Thymus (tissue), 11 donors: ENCODE measurements at regions not wholly inside any gene's neighbourhood (a gene's known extent, or its start where the extent isn't known, plus 50 kb on each side); places are given as distances from the start of the nearest gene placed in this dataset.

Source experiments
- DNase-seq, 9 donors: peaks; one replicate each; pipeline ENCODE4 v3.0.0-alpha.2; 2013; ENCODE audit warnings: low spot score in 9 of 9, low read depth in 6 of 9, missing footprints in 1 of 9
- H3K27ac ChIP-seq, 2 donors: one replicate each; pipeline ENCODE4 v1.5.1; 2013; ENCODE audit warnings: control low read depth in 1 of 2, low read depth in 1 of 2, low read length in 1 of 2, mild to moderate bottlenecking in 1 of 2, moderate library complexity in 1 of 2
- H3K27me3 ChIP-seq, 2 donors: one replicate each; pipeline ENCODE4 v1.5.1; 2013; ENCODE audit warnings: low read length in 1 of 2; ENCODE audit not compliant: control insufficient read depth in 2 of 2, insufficient read depth in 1 of 2
- H3K36me3 ChIP-seq, 2 donors: one replicate each; pipeline ENCODE4 v1.5.1; 2013; ENCODE audit warnings: low read length in 1 of 2, mild to moderate bottlenecking in 1 of 2, moderate library complexity in 1 of 2; ENCODE audit not compliant: control insufficient read depth in 2 of 2, insufficient read depth in 2 of 2
- H3K4me1 ChIP-seq, 2 donors: one replicate each; pipeline ENCODE4 v1.5.1; 2013; ENCODE audit warnings: low read length in 2 of 2; ENCODE audit not compliant: control insufficient read depth in 2 of 2, insufficient read depth in 2 of 2
- H3K4me3 ChIP-seq, 2 donors: one replicate each; pipeline ENCODE4 v1.5.1; 2013; ENCODE audit warnings: low read length in 2 of 2, control low read depth in 1 of 2, mild to moderate bottlenecking in 1 of 2
- H3K9me3 ChIP-seq, 2 donors: one replicate each; pipeline ENCODE4 v1.5.1; 2013; ENCODE audit warnings: low read length in 1 of 2, mild to moderate bottlenecking in 1 of 2; ENCODE audit not compliant: control insufficient read depth in 2 of 2, insufficient read depth in 1 of 2
- WGBS: extraction: QIAGEN DNeasy Blood & Tissue Kit; methylation state at CpG from one replicate; pipeline ENCODE4 v1.1.7; 2013; 5-methylcytosine and 5-hydroxymethylcytosine counted together
- donor health status: healthy.

DNA sequence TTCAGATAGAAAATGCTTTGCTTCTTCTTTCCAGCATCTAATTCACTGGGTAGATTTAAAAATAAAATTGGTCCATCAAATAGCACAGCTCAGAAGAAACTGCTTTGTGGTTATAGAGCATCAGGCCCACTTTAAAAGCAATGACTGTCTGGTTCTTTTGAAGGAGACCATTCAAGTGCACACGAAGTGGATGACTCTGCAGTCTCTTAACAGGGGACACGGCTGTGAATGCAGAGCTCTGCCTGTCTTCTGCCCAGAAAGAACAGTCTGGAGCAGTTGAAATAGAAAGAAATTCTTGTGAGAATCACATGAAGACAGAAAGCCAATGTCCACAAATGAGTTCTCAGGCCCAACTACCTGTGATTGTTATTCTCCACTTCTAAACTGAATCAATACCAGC, 138.7 kb upstream of the PLEKHA5 start:
- H3K4me1 ChIP-seq: no peaks in the 10 kb centered on the region
- no peak overlapping the region for H3K27ac ChIP-seq
- DNase-seq: no peak
- no peaks in the 10 kb centered on the region for H3K9me3 ChIP-seq
- WGBS: 79% methylated on average over 2 of the region's 2 CpGs
- H3K27me3 ChIP-seq: no peaks in the 10 kb centered on the region
- H3K36me3 ChIP-seq: no peaks in the 10 kb centered on the region
- no peak overlapping the region for H3K4me3 ChIP-seq

DNA sequence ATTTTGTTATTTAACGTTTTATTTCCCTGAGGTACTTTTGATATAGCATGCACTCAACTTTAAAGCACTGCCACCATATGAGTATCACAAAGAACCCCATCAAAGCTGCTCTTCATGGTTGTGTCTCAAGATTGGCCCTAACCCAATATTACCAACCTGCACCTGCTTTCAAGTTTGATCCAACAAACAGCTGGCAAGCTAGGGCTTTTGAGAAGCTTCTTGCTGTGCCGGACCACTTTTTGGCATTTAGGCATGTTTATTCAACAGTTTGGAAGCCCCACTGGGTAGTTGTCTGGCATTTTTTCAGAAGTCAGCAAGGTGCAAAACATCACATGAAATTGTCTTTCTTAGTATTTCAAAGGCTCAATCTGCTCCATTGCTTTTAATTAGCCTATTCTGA, 137.2 kb upstream of the PLEKHA5 start:
- H3K27ac ChIP-seq: no peak overlapping the region
- no peak overlapping the region for H3K4me3 ChIP-seq
- DNase-seq: no peak
- no peaks in the 10 kb centered on the region for H3K36me3 ChIP-seq
- H3K4me1 ChIP-seq: no peaks in the 10 kb centered on the region
- 94% methylated on average over 2 of the region's 2 CpGs for WGBS
- H3K9me3 ChIP-seq: no peaks in the 10 kb centered on the region
- no peaks in the 10 kb centered on the region for H3K27me3 ChIP-seq

DNA sequence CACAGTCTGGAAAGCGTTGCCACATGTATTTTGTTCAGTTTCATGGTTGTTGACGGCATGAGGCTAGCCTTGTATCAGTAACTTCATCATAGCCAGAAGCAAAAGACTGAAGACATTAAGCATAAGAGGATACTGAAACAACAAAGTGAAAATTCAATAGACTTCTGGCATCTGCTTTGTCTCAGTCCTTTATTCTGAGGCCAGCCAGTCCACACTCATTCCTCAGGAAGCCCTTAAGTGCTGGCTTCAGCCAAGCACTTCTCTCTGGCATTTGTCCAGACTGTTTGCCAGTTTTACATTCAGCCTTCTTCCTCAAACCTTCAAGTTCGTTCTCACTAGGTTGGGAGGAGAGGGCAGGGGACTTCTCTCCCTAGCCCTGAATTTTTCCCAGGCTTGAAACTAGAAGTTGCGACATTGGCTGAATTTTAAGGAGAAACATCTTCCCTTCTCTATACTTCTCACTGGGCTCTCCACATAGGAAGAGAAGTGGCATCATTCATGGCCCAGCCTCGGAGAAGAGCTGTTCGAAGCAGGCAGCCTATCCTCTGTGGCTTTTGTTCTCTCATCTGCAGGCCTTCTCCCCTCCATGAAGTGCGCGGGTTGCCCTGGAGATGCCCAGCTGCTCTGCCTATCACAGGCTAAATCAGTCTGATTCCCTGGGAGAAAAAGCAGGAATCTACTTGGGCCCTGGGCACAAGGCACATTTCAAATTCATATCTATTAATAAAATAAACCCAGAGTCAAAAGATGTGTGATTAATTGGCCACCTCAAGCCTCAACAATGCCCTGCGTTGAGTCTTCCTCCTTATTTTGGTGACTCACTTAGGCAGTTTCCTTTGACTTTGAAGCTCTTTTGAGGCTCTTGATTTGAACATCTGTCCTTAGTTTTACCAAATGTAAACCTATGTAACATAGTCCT, 130.9 kb upstream of the PLEKHA5 start:
- Histone ChIP-seq H3K36me3 (no peaks in the 10 kb centered on the region), H3K27ac (no peak overlapping the region), H3K4me1 (no peaks in the 10 kb centered on the region), H3K9me3 (no peaks in the 10 kb centered on the region), H3K4me3 (no peak overlapping the region), H3K27me3 (no peaks in the 10 kb centered on the region)
- WGBS: 83% methylated on average over 9 of the region's 9 CpGs
- no peak for DNase-seq

DNA sequence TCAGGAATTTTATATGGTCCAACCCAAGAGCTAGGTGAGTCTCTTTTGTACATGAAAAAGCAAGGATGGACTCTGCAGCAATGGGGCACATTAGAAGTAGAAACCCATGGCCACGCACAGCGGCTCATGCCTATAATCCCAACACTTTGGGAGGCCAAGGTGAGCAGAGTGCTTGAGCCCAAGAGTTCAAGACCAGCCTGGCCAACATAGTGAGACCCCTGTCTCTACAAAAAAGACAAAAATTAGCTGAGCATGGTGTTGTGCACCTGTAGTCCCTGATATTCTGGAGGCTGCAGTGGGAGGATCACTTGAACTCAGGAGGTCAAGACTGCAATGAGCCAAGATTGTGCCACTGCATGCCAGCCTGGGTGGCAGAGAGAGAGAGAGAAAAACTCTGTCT, 128.7 kb upstream of the PLEKHA5 start:
- no peaks in the 10 kb centered on the region for H3K9me3 ChIP-seq
- no peak for DNase-seq
- WGBS: over 99% methylated on average over 2 of the region's 2 CpGs
- H3K27me3 ChIP-seq: no peaks in the 10 kb centered on the region
- H3K27ac ChIP-seq: no peak overlapping the region
- H3K4me1 ChIP-seq: no peaks in the 10 kb centered on the region
- H3K36me3 ChIP-seq: no peaks in the 10 kb centered on the region
- no peak overlapping the region for H3K4me3 ChIP-seq

DNA sequence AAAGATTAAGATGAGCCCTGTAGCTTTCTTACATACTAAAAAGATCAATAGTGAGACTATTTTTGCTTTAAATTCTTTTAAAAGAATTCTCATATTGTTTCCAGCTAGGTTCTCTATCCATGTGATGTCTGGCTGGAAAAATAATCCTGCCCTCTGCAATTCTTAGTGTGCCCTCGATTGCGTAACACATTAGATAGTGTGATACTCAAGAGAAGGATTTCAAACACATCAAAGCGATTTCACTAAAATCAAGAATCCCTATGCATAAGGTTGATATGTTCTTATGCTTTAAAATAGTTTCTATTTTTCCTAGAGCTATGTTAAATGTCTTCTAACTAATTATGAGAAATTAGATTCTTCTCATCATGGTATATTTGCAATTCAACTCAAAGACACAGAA, 127.3 kb upstream of the PLEKHA5 start:
- Histone ChIP-seq H3K4me3 (no peak overlapping the region), H3K27ac (no peak overlapping the region), H3K4me1 (no peaks in the 10 kb centered on the region), H3K27me3 (no peaks in the 10 kb centered on the region), H3K9me3 (no peaks in the 10 kb centered on the region), H3K36me3 (no peaks in the 10 kb centered on the region)
- 94% methylated on average over 3 of the region's 3 CpGs for WGBS
- DNase-seq: no peak

DNA sequence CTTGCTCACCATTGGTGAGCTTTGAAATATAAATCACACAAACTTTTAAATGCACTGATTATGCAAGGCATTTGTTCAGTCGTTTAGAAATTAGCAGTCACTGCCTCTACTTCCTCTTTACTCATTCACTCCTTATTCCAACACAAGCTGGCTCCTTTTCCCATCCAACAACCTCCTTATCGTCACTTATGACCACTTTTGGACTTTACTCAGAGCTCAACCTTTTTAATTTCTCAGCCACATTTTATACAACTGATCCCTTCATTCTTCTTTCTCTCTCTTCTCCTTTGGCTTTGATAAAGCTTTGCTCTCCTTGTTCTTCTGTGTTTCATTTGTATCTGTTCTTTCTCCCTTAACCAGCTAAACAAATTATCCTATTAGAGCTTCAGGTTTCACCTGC, 126.4 kb upstream of the PLEKHA5 start:
- 58% methylated on average over 2 of the region's 2 CpGs for WGBS

DNA sequence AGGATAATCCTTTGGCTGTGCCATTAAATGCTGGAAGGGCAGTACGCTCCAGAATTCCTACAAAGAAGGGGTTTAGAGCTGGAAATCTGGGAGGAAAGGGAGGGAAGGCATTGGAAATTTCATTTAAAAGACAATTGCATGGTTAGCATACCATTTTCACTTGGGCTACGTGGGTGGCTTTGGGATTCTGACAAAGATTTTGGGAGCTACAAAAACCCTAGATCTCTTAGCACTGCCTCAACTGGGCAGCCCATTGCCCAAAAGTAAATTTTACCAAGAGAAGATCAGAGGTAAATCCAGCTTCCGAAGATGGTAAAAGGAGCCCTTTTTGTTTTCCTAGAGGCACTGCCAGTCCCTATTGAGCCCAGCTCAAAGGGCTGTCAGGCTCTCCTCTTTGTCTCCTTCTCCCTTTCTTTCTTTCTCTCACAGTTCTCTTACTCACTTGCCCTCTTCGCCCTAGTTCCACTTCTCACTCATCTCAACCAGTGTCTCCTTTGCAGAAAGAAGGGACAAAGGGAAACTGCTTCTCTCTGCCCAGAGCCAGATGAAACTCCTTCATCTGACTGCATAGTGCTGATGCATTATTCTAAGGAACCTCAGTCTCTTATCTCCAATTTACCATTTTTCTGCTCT, 125.4 kb upstream of the PLEKHA5 start:
- Histone ChIP-seq H3K4me3 (no peak overlapping the region), H3K4me1 (no peaks in the 10 kb centered on the region), H3K27me3 (no peaks in the 10 kb centered on the region), H3K36me3 (no peaks in the 10 kb centered on the region), H3K9me3 (no peaks in the 10 kb centered on the region), H3K27ac (no peak overlapping the region)
- DNase-seq: no peak
- 90% methylated on average over 4 of the region's 4 CpGs for WGBS

More for the DNA sequence above, 126.4 kb upstream of the PLEKHA5 start:
- Histone ChIP-seq H3K4me1 (no peaks in the 10 kb centered on the region), H3K4me3 (no peak overlapping the region), H3K27me3 (no peaks in the 10 kb centered on the region), H3K9me3 (no peaks in the 10 kb centered on the region), H3K27ac (no peak overlapping the region), H3K36me3 (no peaks in the 10 kb centered on the region)
- DNase-seq: no peak

DNA sequence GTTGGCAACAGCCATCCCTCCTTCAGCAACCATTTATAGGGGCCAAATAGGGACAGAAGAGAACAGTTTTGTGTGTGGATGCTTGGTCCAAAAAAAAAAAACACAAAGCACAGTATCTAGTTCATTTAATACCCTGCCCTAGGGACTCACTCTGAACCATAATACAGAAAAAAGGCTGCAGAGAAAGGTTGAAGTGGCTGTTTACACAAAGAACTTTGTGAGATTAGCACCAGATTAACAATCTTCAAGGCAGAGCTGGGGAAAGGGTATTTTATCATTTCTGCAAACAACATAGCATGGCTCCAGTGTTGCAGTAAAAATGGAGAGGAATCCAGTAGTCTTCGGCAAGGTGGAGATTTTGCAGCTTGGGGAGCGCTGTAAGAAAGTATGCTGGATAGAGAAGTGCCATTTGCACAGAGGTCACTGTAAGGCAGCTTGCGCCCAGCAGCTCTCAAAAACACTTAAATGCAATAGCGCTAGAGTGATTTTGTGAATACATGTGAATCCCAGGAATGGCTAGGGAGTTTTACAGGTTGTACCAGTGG, 124.2 kb upstream of the PLEKHA5 start:
- no peak for DNase-seq
- WGBS: 94% methylated on average over 4 of the region's 4 CpGs
- H3K4me3 ChIP-seq: no peak overlapping the region

DNA sequence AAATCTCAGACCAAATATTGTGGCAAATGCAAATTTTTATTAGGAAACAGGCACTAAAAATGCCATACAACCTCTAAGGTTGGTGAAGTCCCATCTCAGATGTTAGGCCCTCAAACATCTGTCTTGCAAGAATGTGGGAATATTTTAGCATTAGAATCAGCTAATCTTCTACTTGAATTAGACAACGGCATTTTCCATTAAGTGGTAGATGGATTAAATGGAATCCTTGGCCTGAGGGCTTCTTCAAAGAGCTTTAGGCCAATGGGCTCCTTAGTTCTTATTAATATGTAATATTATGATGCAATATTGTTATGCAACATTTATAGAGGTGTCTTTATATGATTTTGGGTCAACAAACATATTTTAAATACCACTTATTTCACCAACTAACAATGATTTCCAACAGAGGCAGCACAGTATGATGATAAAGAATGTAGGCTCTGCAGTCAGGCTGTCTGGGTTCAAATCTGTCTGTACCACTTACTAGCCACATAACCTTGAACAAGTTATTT, 122.9 kb upstream of the PLEKHA5 start:
- Histone ChIP-seq H3K36me3 (no peaks in the 10 kb centered on the region), H3K4me1 (no peaks in the 10 kb centered on the region), H3K4me3 (no peak overlapping the region), H3K27me3 (no peaks in the 10 kb centered on the region), H3K27ac (no peak overlapping the region), H3K9me3 (no peaks in the 10 kb centered on the region)
- no peak for DNase-seq
- WGBS: 93% methylated on average over 1 of the region's 1 CpG

More for the DNA sequence above, 124.2 kb upstream of the PLEKHA5 start:
- no peaks in the 10 kb centered on the region for H3K36me3 ChIP-seq
- no peak overlapping the region for H3K27ac ChIP-seq
- H3K27me3 ChIP-seq: no peaks in the 10 kb centered on the region
- H3K9me3 ChIP-seq: no peaks in the 10 kb centered on the region
- no peaks in the 10 kb centered on the region for H3K4me1 ChIP-seq
